ENCODE measurements at regions not wholly inside any gene's neighbourhood (a gene's known extent, or its start where the extent isn't known, plus 50 kb on each side); places are given as distances from the start of the nearest gene placed in this dataset.
A peak's percentile ranks its signal among the peaks of the same experiment; 100 is the strongest.

- DNase-seq = no peak
Observed at GRCh38 chr5:168193493-168194250, 97.8 kb upstream of the WWC1 start.

- no peak for DNase-seq
Observed at GRCh38 chr5:168195110-168195509, 96.3 kb upstream of the WWC1 start.

GRCh38 chr5:168198359-168198758 lies 93.1 kb upstream of the WWC1 start:
- DNase-seq = no peak

GRCh38 chr5:168202996-168203395 lies 88.4 kb upstream of the WWC1 start:
- no peak for DNase-seq

- DNase-seq = no peak
Observed at GRCh38 chr5:168204165-168204564, 87.3 kb upstream of the WWC1 start.

GRCh38 chr5:168207450-168208029 lies 83.9 kb upstream of the WWC1 start:
- no peak for DNase-seq

- DNase-seq = no peak
Observed at GRCh38 chr5:168209244-168209995, 82.0 kb upstream of the WWC1 start.

- no peak for DNase-seq
Observed at GRCh38 chr5:168209997-168210396, 81.4 kb upstream of the WWC1 start.

- DNase-seq = no peak
Observed at GRCh38 chr5:168211245-168211644, 80.2 kb upstream of the WWC1 start.

GRCh38 chr5:168211936-168212335 lies 79.5 kb upstream of the WWC1 start:
- DNase-seq = no peak

- DNase-seq = no peak
Observed at GRCh38 chr5:168214071-168214470, 77.4 kb upstream of the WWC1 start.

- DNase-seq = no peak
Observed at GRCh38 chr5:168214886-168215285, 76.6 kb upstream of the WWC1 start.

- no peak for DNase-seq
Observed at GRCh38 chr5:168215646-168216045, 75.8 kb upstream of the WWC1 start.

GRCh38 chr5:168216989-168217388 lies 74.5 kb upstream of the WWC1 start:
- no peak for DNase-seq

- DNase-seq = no peak
Observed at GRCh38 chr5:168217497-168217896, 73.9 kb upstream of the WWC1 start.

- no peak for DNase-seq
Observed at GRCh38 chr5:168218746-168219145, 72.7 kb upstream of the WWC1 start.

- peak; percentile 32 for DNase-seq
Observed at GRCh38 chr5:168219515-168220410, 71.7 kb upstream of the WWC1 start.

- no peak for DNase-seq
Observed at GRCh38 chr5:168224085-168224484, 67.4 kb upstream of the WWC1 start.

- no peak for DNase-seq
Observed at GRCh38 chr5:168226012-168226411, 65.4 kb upstream of the WWC1 start.

- DNase-seq = no peak
Observed at GRCh38 chr5:168227001-168227400, 64.4 kb upstream of the WWC1 start.

- no peak for DNase-seq
Observed at GRCh38 chr5:168227973-168228615, 63.4 kb upstream of the WWC1 start.

GRCh38 chr5:168228668-168229067 lies 62.8 kb upstream of the WWC1 start:
- no peak for DNase-seq

- no peak for DNase-seq
Observed at GRCh38 chr5:168234133-168234532, 57.3 kb upstream of the WWC1 start.

Data from NCI-H1092 treated with DMSO at 0.1 percent for 48 hours (cell line).